Keratinocyte (primary cell): ENCODE measurements at regions not wholly inside any gene's neighbourhood (a gene's known extent, or its start where the extent isn't known, plus 50 kb on each side); places are given as distances from the start of the nearest gene placed in this dataset.

Source experiments
- DNase-seq: peaks from one replicate; pipeline ENCODE4 v3.0.0-alpha.2; 2011; ENCODE audit warnings: low read depth, missing footprints, low spot score
- FAIRE-seq: peaks from 2 replicates; lab custom pipeline; 2011; peaks lifted over from hg19 to GRCh38; lab: Jason Lieb, UNC
- H2AFZ ChIP-seq: 2 replicates; pipeline ENCODE4 v1.6.0; 2012; ENCODE audit warnings: low read length, control low read depth, inconsistent platforms; ENCODE audit not compliant: control insufficient read depth
- H3K27ac ChIP-seq: 2 replicates; pipeline ENCODE4 v1.5.1; 2011; ENCODE audit warnings: low read length; ENCODE audit not compliant: control insufficient read depth, insufficient read depth
- H3K27me3 ChIP-seq: 3 replicates; pipeline ENCODE4 v1.6.0; 2011; ENCODE audit warnings: low read length; ENCODE audit not compliant: control insufficient read depth, insufficient read depth; ENCODE audit errors: extremely low read depth
- H3K36me3 ChIP-seq, 2 experiments: 2 replicates in 1 of 2; 3 replicates in 1 of 2; pipeline ENCODE4 v1.5.1; 2011; ENCODE audit warnings: low read length in 2 of 2, mild to moderate bottlenecking in 1 of 2; ENCODE audit not compliant: control insufficient read depth in 2 of 2, insufficient read depth in 2 of 2; ENCODE audit errors: extremely low read depth in 1 of 2
- H3K4me1 ChIP-seq: 3 replicates; pipeline ENCODE4 v1.5.1; 2011; ENCODE audit warnings: low read length; ENCODE audit not compliant: control insufficient read depth, insufficient read depth; ENCODE audit errors: extremely low read depth
- H3K4me2 ChIP-seq: 3 replicates; pipeline ENCODE4 v1.6.0; 2011; ENCODE audit warnings: low read depth, low read length; ENCODE audit not compliant: control insufficient read depth, insufficient read depth; ENCODE audit errors: extremely low read depth
- H3K4me3 ChIP-seq, 3 experiments: fragments of 200-600 bp in 1 of 3; sonication (generic) in 1 of 3; 2 replicates in 2 of 3; 3 replicates in 1 of 3; pipeline ENCODE4 v1.5.1; 2011 to 2016; ENCODE audit warnings: low read length in 3 of 3, mild to moderate bottlenecking in 3 of 3, control low read depth in 2 of 3, inconsistent platforms in 1 of 3, low read depth in 1 of 3, mixed read lengths in 1 of 3, mixed run types in 1 of 3, moderate library complexity in 1 of 3; ENCODE audit not compliant: control insufficient read depth in 2 of 3, insufficient read depth in 2 of 3; ENCODE audit errors: extremely low read depth in 1 of 3
- H3K79me2 ChIP-seq: 2 replicates; pipeline ENCODE4 v1.6.0; 2012; ENCODE audit warnings: low read length; ENCODE audit not compliant: control insufficient read depth, insufficient read depth
- H3K9ac ChIP-seq: 3 replicates; pipeline ENCODE4 v1.6.0; 2011; ENCODE audit warnings: low read length; ENCODE audit not compliant: control insufficient read depth, insufficient read depth; ENCODE audit errors: extremely low read depth
- H3K9me1 ChIP-seq: 3 replicates; pipeline ENCODE4 v1.6.0; 2011; ENCODE audit warnings: low read length; ENCODE audit not compliant: control insufficient read depth, insufficient read depth; ENCODE audit errors: extremely low read depth
- H3K9me3 ChIP-seq: 2 replicates; pipeline ENCODE4 v1.5.1; 2012; ENCODE audit warnings: low read depth, low read length; ENCODE audit not compliant: control insufficient read depth
- H4K20me1 ChIP-seq: 3 replicates; pipeline ENCODE4 v1.6.0; 2011; ENCODE audit warnings: low read length; ENCODE audit not compliant: control insufficient read depth, insufficient read depth; ENCODE audit errors: extremely low read depth
- EZH2 ChIP-seq: IDR thresholded peaks from one replicate; pipeline ENCODE4 v1.6.1; 2012; ENCODE audit warnings: inconsistent platforms, mild to moderate bottlenecking, low read length, moderate library complexity
- dilution Hi-C: fragments of 300-500 bp; cut with MboI; formaldehyde crosslinking; loops from one replicate; pipeline ENCODE4 v1.7.0; 2020; ENCODE audit warnings: low sequenced_read_pairs; ENCODE audit not compliant: extremely low pct_ligation_motif_present
- TF ChIP-seq, protein P1 (sequence below), 3 experiments: IDR thresholded peaks in 1 of 3; conservative IDR thresholded peaks in 1 of 3; optimal IDR thresholded peaks in 1 of 3; 2 replicates in 2 of 3; 3 replicates in 1 of 3; pipeline versions ENCODE3 to v1.5.1; 2011; ENCODE audit warnings: low read length in 3 of 3, mild to moderate bottlenecking in 3 of 3, moderate library complexity in 2 of 3, control low read depth in 1 of 3, inconsistent platforms in 1 of 3; ENCODE audit not compliant: insufficient read depth in 2 of 3; ENCODE audit errors: extremely low read depth in 1 of 3

GRCh38 chr2:163491850-163492249 is 244.0 kb downstream of the FIGN start:
- H3K36me3 ChIP-seq, result no peaks in the 10 kb centered on the region

GRCh38 chr2:163490281-163490680 is 245.5 kb downstream of the FIGN start:
- Histone ChIP-seq H3K79me2 (no peaks in the 10 kb centered on the region), H3K4me2 (no peak overlapping the region), H3K27ac (no peak overlapping the region), H3K4me1 (no peaks in the 10 kb centered on the region), H3K9ac (no peak overlapping the region), H3K4me3 (no peak overlapping the region), H3K9me3 (no peaks in the 10 kb centered on the region), H3K27me3 (no peaks in the 10 kb centered on the region), H3K36me3 (no peaks in the 10 kb centered on the region), H4K20me1 (no peaks in the 10 kb centered on the region), H3K9me1 (no peaks in the 10 kb centered on the region), H2AFZ (no peak overlapping the region)
- TF ChIP-seq, protein P1, sequence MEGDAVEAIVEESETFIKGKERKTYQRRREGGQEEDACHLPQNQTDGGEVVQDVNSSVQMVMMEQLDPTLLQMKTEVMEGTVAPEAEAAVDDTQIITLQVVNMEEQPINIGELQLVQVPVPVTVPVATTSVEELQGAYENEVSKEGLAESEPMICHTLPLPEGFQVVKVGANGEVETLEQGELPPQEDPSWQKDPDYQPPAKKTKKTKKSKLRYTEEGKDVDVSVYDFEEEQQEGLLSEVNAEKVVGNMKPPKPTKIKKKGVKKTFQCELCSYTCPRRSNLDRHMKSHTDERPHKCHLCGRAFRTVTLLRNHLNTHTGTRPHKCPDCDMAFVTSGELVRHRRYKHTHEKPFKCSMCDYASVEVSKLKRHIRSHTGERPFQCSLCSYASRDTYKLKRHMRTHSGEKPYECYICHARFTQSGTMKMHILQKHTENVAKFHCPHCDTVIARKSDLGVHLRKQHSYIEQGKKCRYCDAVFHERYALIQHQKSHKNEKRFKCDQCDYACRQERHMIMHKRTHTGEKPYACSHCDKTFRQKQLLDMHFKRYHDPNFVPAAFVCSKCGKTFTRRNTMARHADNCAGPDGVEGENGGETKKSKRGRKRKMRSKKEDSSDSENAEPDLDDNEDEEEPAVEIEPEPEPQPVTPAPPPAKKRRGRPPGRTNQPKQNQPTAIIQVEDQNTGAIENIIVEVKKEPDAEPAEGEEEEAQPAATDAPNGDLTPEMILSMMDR (optimal IDR thresholded peaks at IDR 0.05 in 1 of 3, IDR thresholded peaks at IDR 0.05 in 1 of 3, conservative IDR thresholded peaks at IDR 0.05 in 1 of 3; ENCODE audit: extremely low read depth in 1 of 3, insufficient read depth in 2 of 3, low read length in 3 of 3), result no peak
- TF ChIP-seq EZH2, result no peak
- no peak for FAIRE-seq
- dilution Hi-C loops, result no loop called here
- no peak for DNase-seq

More at GRCh38 chr2:163491850-163492249, 244.0 kb downstream of the FIGN start:
- TF ChIP-seq, protein P1 (optimal IDR thresholded peaks at IDR 0.05 in 1 of 3, IDR thresholded peaks at IDR 0.05 in 1 of 3, conservative IDR thresholded peaks at IDR 0.05 in 1 of 3; ENCODE audit: extremely low read depth in 1 of 3, insufficient read depth in 2 of 3, low read length in 3 of 3), result no peak
- TF ChIP-seq EZH2, result no peak
- Histone ChIP-seq H3K4me1 (no peaks in the 10 kb centered on the region), H3K4me3 (no peak overlapping the region), H3K79me2 (no peaks in the 10 kb centered on the region), H3K27ac (no peak overlapping the region), H3K9me1 (no peaks in the 10 kb centered on the region), H4K20me1 (no peaks in the 10 kb centered on the region), H2AFZ (no peak overlapping the region), H3K27me3 (no peaks in the 10 kb centered on the region), H3K9ac (no peak overlapping the region), H3K4me2 (no peak overlapping the region), H3K9me3 (no peaks in the 10 kb centered on the region)
- no peak for DNase-seq
- no peak for FAIRE-seq
- dilution Hi-C loops, result no loop called here
